T47D (cell line): ENCODE measurements at regions not wholly inside any gene's neighbourhood (a gene's known extent, or its start where the extent isn't known, plus 50 kb on each side); places are given as distances from the start of the nearest gene placed in this dataset.
"Not testable (repeated sequence)": the region's sequence is repeated elsewhere in the genome, so short reads cannot be mapped to it uniquely, and the experiment has no call there.

ENCODE experiments used
- DNase-seq, 2 experiments: peaks; one replicate each; pipeline versions ENCODE4 v3.0.0 to v3.0.0-alpha.2; 2011 to 2012; ENCODE audit warnings: low read depth in 1 of 2, low spot score in 1 of 2
- JUND ChIP-seq: IDR thresholded peaks from 2 replicates; pipeline ENCODE4 v1.6.1; 2012; ENCODE audit warnings: low read depth
- in situ Hi-C: cut with HindIII; loops from 2 replicates; pipeline ENCODE4 v1.10.0; 2016; ENCODE audit warnings: low sequenced_read_pairs, low pct_unique_long_range_greater_than_20kb

DNA sequence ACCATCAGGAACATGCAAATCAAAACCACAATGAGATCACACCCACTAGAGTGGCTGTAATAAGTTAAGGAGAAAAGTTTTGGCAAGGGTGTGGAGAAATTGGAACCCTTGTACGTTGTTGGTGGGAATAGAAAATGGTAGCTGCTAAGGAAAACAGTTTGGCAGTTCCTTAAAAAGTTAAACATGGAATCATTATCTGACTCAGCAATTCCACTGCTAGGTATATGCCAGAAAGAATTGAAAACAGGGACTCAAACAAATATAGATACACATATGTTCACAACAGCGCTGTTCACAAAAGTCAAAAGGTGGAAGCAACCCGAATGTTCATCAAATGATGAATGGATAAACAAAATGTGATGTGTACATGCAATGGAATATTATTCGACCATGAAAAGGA lies 138.8 kb upstream of the ATP2B2 start:
- no peak for TF ChIP-seq JUND
- no peak for DNase-seq
- in situ Hi-C loops = no loop called here

DNA sequence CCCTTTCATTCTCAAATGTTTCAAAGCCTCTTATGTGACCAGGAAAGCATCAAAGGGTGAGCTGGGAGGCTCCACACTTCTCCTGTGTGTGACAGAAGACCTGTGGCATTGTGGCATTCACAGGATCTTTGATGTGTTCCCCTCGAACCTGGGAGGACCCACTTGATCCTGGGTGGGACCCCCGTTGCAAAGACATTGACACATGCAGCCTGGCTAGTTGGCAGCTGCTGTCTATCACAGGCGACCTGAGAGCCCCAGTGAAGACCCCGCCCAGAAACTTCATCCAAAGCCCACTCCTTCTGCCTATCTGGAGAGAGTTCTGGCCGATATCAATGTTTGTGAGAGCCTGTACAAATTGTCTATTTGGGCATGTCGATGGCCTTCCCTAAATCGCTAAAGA lies 140.4 kb upstream of the ATP2B2 start:
- in situ Hi-C loops = no loop called here
- no peak for TF ChIP-seq JUND
- no peak for DNase-seq

DNA sequence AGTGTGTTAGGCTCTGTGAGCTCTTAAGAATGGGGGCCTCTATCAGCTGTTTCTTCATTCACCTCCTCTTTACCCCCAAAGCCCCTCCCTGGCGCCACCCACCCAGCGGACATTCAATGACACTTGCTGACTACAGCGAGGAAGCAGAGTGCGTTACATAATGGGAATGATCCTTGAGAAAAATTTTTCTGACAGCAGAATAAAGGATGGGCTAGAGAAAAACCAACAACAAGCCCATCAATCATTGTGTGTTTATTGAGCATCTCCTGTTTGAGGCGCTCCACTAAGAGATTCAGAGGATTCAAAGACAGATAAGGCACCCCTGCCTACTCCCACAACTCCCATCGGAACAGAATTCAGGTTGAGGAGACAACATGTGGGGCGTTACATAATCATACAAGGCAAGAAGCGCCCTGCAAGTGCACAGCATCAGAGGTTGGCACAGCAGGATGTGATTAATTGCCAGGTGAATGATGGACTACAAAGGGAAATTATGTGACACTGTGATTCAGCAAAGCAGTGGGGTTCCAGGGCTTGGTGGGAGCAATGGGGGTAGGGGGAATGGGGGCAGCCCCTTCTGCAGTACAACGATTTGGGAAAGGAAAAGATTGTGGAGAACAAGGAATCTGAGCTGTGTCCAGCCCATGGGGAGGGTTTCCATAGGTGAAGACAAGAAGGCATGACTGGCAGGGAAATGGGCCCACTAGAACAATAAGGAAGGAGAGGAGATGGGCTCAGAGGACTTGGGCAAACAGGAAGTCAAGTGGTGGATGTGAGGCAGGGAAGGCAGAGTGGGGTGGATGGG lies 141.3 kb upstream of the ATP2B2 start:
- DNase-seq = no peak
- in situ Hi-C loops = no loop called here
- no peak for TF ChIP-seq JUND

DNA sequence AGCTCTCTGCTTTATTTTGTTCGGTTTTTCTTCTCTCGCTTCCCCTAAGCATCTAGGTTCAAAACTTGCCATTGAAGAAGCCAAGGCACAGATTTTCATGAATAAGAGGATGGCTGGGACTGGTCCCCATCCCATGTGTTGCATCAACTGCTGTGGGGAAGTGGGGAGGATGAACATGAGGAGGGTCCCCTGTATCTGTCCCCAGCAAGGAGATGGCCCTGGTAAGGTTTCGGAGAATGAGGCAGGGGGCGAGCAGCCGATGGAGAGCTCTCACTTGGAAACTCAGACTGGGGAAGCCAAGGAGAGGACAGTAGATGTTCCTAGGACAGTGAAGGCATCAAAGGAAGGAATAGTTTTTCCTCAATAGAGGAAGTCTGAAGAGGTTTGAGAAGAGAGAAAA lies 142.0 kb upstream of the ATP2B2 start:
- in situ Hi-C loops = no loop called here
- no peak for DNase-seq
- no peak for TF ChIP-seq JUND

DNA sequence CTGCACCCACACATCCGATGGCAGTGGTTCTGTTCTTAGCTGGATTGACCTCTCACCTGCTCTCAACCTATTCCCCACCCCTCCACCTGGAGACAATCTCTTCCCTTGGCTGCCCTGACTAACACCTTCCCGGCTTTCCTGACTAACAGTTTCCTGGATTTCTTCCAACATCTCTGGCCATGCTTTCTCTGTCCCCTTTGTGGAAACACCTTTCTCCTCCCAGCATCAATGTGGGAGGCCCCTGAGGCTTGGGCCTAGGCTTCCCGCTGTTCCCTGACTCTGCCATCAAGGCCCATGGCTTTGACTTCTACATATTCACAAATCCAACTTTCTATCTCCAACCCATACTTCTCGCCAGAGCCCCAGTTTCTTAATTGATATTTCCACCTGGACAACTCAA lies 142.8 kb upstream of the ATP2B2 start:
- in situ Hi-C loops = no loop called here
- TF ChIP-seq JUND = no peak
- no peak for DNase-seq

DNA sequence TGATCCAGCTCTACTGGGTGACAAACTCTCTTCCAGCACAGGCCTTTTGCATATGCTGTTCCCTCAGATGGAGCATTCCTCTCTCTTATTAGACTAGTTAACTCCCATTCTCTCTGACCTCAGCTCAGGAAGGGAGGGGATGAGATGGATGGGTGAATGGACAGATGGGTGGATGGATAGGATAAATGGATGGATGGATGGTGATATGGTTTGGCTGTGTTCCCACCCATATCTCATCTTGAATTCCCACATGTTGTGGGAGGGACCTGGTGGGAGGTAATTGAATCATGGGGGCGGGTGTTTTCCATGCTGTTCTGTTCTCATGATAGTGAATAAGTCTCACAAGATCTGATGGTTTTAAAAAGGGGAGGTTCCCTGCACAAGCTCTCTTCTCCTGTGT lies 144.1 kb upstream of the ATP2B2 start:
- DNase-seq, in situ Hi-C loops: not testable (repeated sequence)

DNA sequence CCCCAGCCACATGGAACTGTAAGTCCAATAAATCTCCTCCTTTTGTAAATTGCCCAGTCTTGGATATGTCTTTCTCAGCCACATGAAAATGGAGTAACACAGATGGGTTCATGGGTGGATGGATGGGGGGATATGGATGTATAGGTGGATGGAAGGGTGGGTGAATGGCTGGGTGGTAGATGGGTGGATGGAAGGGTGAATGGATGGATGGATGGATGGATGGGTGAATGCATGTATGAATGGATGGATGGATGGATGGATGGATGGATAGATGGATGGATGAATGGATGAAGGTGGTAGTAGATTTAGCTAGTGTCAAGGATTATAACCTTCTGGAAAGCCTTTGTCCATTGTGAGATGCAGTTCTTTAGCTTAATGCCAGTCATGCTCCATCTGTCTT lies 146.1 kb upstream of the ATP2B2 start:
- no peak for TF ChIP-seq JUND
- in situ Hi-C loops = no loop called here
- DNase-seq = no peak

DNA sequence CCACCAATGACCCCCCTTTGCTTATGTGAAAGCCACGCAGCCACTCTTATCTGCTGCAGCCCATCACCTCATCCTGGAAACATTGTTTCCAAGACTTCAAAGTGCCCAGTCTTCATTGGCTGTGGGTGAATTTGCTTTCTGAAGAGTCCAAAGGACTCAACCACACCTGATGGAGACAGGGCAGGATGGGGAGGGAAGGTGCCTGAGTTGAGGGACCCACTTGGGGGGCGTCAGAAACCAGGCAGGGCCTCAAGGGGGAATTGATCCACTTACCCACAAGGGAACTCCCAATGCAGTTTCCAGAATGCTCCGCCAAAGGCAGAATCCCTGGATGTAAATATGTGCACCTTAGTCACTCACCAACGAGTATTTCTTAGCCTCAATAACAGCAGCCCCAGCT lies 147.9 kb upstream of the ATP2B2 start:
- DNase-seq = no peak
- TF ChIP-seq JUND = no peak
- in situ Hi-C loops = no loop called here

DNA sequence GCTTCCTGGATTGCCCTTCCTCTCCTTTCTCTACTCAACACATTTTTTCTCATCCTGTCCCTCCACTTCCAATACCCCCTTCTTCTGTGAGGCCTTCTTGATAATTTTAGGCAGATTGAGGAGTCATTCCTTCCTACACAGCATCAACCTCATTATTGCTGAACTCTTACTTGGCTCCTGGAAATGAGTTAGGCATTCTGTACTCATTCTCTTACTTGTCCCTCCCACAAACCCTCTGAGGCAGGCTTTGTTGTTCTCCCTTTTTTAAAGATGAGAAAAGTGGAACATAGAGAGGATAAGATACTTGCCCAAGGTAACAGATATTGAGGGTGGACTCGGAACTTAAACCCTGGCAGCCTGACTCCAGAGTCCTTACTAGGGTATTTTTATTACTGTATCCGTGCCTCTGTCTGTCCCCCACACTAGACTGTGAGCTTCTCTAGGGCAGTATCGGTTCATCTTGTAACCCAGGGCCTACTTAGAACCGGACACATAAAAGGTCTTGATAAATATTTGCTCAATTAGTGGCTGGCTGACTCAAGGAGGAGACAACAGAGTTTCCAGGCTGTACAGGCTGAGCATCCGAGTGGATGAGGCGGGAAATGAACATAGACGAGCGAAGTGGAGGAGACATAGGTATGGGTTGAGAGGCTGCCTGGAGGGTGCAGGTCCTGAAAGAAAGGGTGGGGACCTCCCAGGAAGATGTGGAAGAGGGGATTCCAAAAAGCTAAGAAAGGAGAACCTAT lies 148.7 kb upstream of the ATP2B2 start:
- in situ Hi-C loops = no loop called here
- no peak for TF ChIP-seq JUND

DNA sequence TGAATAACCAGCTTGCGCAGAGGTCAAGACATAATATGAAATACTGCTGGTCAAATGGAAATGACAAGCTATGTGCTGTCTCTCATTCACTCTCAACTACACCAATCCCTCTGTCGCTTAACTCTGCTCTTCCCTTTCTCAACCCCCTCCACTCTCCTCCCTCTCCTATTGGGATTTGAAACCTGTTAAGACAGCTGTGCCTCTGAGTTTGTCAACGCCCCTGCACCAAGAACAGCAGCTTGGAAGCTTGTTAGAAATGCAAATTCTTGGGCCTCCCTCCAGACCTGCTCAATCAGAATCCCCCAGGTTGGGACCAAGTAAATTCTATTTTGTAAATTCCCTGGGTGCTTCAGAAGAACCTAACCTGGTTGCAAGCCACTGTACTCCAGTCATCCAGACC lies 149.7 kb upstream of the ATP2B2 start:
- in situ Hi-C loops = no loop called here
- peak in 1 of 2 experiments; percentile 59 for DNase-seq
- TF ChIP-seq JUND = no peak

More for the DNA sequence above, 148.7 kb upstream of the ATP2B2 start:
- peak in 1 of 2 experiments; percentile 9 for DNase-seq

DNA sequence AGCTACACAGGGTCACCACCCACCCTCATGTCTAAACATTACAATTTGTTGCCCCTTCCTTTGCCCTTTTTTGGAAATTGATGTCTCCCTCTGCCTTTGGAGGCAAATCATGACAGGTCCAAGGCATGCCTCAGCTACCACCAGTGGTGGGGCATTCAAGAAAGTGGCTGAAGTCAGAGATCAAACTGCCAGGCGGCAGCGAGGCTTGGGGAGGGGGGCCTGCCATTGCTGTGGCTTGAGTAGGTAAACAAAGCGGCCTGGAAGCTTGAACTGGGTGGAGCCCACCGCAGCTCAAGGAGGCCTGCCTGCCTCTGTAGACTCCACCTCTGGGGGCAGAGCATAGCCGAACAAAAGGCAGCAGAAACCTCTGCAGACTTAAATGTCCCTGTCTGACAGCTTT lies 152.0 kb upstream of the ATP2B2 start:
- DNase-seq, in situ Hi-C loops: not testable (repeated sequence)

DNA sequence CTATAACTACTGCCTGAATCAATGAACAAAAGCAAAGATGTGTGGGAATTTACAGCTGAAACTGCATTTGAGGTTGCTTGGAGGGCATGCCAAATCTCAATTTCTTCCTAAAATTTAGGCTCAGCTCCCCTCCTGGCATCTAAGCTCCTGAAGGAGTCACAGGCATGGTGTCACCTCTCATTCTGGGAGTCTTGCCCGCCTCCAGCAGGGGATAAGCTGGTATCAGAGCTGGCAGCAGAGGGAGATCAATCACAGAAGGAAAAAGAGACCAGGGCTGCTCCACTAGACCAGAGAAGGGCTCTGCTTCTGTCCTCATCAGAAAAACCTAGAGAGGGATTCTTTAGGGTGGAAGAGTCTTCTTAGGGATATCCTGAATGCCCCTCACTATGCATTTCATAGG lies 150.4 kb upstream of the SLC6A11 start:
- TF ChIP-seq JUND = no peak
- in situ Hi-C loops = no loop called here
- DNase-seq = no peak

DNA sequence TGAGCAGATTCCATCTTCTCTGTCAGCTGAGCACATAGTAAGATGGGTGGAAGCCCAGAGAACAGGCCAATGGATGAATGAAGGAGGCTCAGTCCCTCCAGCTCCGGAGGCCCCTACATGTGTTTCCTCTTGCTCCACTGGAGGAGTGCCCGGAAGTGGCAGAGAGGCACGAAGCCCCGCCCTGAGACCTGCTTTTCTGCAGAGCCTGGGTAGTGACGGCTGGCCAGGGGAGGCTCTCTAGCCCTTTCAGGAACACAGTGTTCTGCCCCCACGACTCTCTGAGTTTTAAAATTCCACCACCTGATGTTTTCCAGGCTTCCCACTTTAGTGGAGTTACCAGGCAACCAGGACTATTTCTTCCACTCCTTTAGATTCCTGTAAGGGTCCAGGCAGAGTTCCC lies 149.4 kb upstream of the SLC6A11 start:
- no peak for DNase-seq
- in situ Hi-C loops = no loop called here
- TF ChIP-seq JUND = no peak
